Activated CD4-positive, alpha-beta T cell treated with anti-CD3 and anti-CD28 coated beads for 36 hours (primary cell): ENCODE measurements at regions not wholly inside any gene's neighbourhood (a gene's known extent, or its start where the extent isn't known, plus 50 kb on each side); places are given as distances from the start of the nearest gene placed in this dataset.

ENCODE experiments used
- ATAC-seq: fragments of 200-7000 bp; cut with Tn5 transposase; one replicate; pipeline ENCODE4 v1.10.0; 2021; ENCODE audit warnings: mild to moderate bottlenecking, moderate library complexity
- CTCF ChIA-PET: fragments of 350-600 bp; sonication (Branson Sonifier 250); formaldehyde crosslinking; loops from one replicate; lab custom pipeline; 2021; ENCODE audit warnings: antibody characterized with exemption; lab: Charles Lee
- POLR2A ChIA-PET: fragments of 350-600 bp; sonication (Branson Sonifier 250); formaldehyde crosslinking; loops from one replicate; lab custom pipeline; 2021; ENCODE audit warnings: antibody characterized with exemption, inconsistent platforms; lab: Charles Lee
- DNase-seq: peaks from one replicate; pipeline ENCODE4 v3.0.0-alpha.2; 2020
- H3K27ac Mint-ChIP-seq: one replicate; pipeline ENCODE4 v1.8.0; 2021; ENCODE audit warnings: mixed read lengths
- H3K27me3 Mint-ChIP-seq: one replicate; pipeline ENCODE4 v1.8.0; 2021; ENCODE audit warnings: mixed read lengths
- H3K36me3 Mint-ChIP-seq: one replicate; pipeline ENCODE4 v1.8.0; 2021; ENCODE audit warnings: low read depth, mixed read lengths
- H3K4me1 Mint-ChIP-seq: one replicate; pipeline ENCODE4 v1.8.0; 2021; ENCODE audit warnings: mixed read lengths
- H3K4me3 Mint-ChIP-seq: one replicate; pipeline ENCODE4 v1.8.0; 2021; ENCODE audit warnings: mild to moderate bottlenecking, moderate library complexity, mixed read lengths
- H3K9me3 Mint-ChIP-seq: one replicate; pipeline ENCODE4 v1.8.0; 2021; ENCODE audit warnings: low read depth, mixed read lengths
- intact Hi-C, 2 experiments: fragments of 100-400 bp; cut with DNase I in 1 of 2; cut with micrococcal nuclease in 1 of 2; formaldehyde crosslinking; loops; one replicate each; pipeline versions ENCODE4 v1.14.2 to v1.15.1; 2022 to 2024; cut with DNase I, micrococcal nuclease

DNA sequence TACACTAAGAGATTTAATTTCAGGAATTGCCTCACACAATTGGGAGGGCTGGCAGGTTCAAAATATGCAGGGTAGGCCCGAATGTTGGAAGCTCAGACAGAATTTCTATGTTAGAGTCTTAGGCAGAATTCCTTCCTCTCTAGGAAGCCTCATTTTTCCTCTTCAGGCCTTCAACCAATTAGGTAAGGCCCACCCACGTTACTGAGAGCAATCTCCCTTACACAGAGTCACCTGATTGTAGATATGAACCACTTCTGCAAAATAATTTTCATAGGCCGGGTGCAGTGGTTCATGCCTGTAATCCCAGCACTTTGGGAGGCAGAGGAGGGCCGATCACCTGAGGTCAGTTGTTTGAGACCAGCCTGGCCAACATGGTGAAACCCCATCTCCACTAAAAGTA is 50.2 kb upstream of the HIVEP1 start:
- no peak for ATAC-seq
- ChIA-PET CTCF (interaction anchor here (0.6 kb wide), 1 partner anchor 13 kb away, joined by 3 read pairs; no protein-coding TSS in a partner anchor), POLR2A (interaction anchor here (0.7 kb wide), 1 partner anchor 264 kb away, joined by 3 read pairs; no protein-coding TSS in a partner anchor)
- intact Hi-C loops: no loop called here
- DNase-seq: no peak
- H3K9me3 Mint-ChIP-seq: no peaks in the 10 kb centered on the region
- no peaks in the 10 kb centered on the region for H3K36me3 Mint-ChIP-seq
- H3K4me1 Mint-ChIP-seq: no peaks in the 10 kb centered on the region
- no peak overlapping the region for H3K4me3 Mint-ChIP-seq
- H3K27me3 Mint-ChIP-seq: no peaks in the 10 kb centered on the region
- H3K27ac Mint-ChIP-seq: no peak overlapping the region

DNA sequence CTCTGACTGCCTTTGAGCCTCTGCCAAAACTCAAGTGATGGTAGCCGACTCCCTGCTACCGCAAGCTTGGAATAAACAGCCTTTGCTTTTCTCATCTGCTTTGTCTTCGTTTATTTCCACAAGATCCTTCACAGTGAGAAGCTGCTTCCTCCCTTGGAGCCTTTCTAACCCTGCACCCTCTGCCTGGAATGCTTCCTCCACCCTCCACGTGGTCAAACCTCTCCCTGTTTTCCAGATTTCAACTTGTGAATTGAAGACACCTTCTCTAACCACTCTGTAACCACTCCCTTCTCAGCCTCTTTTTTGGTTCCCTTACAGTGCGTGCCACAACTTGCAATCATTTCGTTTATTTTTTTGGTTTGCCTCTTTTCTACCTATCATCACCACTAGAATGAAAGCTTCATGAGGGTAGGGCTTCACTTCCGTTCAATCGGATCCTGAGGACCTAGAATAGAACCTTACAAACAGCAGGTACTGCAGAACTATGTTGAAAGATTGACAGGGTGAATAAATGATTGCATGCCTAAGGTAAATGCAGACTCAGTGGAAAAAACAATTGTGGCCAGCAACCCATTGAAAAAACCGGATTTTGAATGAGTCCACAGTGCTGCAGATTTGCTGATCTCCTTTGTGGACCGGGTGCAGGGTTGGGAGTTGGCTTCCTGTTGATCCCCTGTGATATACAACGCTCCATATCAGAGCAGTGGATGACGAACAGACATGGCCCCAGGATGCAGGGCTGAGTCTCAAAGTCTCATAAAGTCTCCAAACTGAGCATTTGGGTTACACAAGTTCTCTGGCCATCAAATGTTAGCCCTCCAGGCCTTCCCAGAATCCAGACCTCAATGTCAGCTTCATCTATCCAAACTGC is 51.0 kb upstream of the HIVEP1 start:
- no peak overlapping the region for H3K4me3 Mint-ChIP-seq
- DNase-seq (no peak), ATAC-seq (no peak)
- H3K27ac Mint-ChIP-seq: no peak overlapping the region
- H3K4me1 Mint-ChIP-seq: no peaks in the 10 kb centered on the region
- no peaks in the 10 kb centered on the region for H3K36me3 Mint-ChIP-seq
- no peaks in the 10 kb centered on the region for H3K27me3 Mint-ChIP-seq
- peaks cover 3% of the 10 kb centered on the region for H3K9me3 Mint-ChIP-seq
- intact Hi-C loops: no loop called here
- ChIA-PET POLR2A (no interaction called here), CTCF (interaction anchor here (0.7 to 0.9 kb wide), 2 partner anchors 216 to 295 kb away, joined by 3 read pairs; no protein-coding TSS in a partner anchor)

DNA sequence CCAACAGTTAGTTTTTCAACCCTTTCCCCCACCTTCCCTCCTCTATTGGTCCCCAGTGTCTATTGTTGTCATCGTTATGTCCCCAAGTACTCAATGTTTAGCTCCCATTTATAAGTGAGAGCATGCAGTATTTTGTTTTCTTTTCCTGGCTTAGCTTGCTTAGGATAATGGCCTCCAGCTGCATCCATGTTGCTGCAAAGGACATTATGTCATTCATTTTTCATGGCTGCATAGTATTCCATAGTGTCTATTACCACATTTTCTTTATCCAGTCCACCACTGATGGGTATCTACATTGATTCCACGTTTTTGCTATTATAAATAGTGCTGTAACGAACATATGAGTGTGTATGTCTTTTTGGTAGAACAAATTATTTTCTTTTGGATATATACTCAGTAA is 55.3 kb upstream of the HIVEP1 start:
- Mint-ChIP-seq H3K27me3 (no peaks in the 10 kb centered on the region), H3K36me3 (no peaks in the 10 kb centered on the region), H3K27ac (no peak overlapping the region), H3K4me3 (no peak overlapping the region), H3K4me1 (no peaks in the 10 kb centered on the region), H3K9me3 (peaks cover 3% of the 10 kb centered on the region)
- CTCF ChIA-PET: interaction anchor here (0.6 kb wide), 1 partner anchor 344 kb away, joined by 3 read pairs; no protein-coding TSS in a partner anchor
- intact Hi-C loops: no loop called here
- no peak for DNase-seq
- no peak for ATAC-seq
- POLR2A ChIA-PET: no interaction called here

DNA sequence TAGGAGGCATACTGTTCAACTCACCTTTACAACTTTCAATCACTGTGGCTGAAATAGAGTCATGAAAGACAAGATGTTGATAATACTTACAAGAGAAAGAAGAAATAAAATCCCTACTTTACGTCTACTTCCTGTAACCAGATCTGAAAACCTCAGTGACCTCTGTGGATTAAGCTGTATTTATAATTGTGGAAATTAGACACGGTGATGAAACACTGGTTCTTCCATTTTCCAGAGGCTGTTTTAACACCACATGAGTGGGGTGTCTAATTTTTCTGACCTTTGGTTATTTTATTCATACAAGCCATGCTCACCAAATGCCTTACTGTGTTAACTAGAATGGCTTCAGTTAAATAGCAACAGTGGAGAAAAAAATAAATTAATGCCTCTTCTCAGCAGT is 58.5 kb upstream of the HIVEP1 start:
- DNase-seq: no peak
- no peak overlapping the region for H3K27ac Mint-ChIP-seq
- H3K36me3 Mint-ChIP-seq: no peaks in the 10 kb centered on the region
- ChIA-PET CTCF (interaction anchor here (0.5 kb wide), 1 partner anchor 306 kb away, joined by 3 read pairs; no protein-coding TSS in a partner anchor), POLR2A (no interaction called here)
- no peaks in the 10 kb centered on the region for H3K4me1 Mint-ChIP-seq
- ATAC-seq: no peak
- intact Hi-C loops: no loop called here
- H3K4me3 Mint-ChIP-seq: no peak overlapping the region
- H3K27me3 Mint-ChIP-seq: no peaks in the 10 kb centered on the region
- peaks cover 3% of the 10 kb centered on the region for H3K9me3 Mint-ChIP-seq

DNA sequence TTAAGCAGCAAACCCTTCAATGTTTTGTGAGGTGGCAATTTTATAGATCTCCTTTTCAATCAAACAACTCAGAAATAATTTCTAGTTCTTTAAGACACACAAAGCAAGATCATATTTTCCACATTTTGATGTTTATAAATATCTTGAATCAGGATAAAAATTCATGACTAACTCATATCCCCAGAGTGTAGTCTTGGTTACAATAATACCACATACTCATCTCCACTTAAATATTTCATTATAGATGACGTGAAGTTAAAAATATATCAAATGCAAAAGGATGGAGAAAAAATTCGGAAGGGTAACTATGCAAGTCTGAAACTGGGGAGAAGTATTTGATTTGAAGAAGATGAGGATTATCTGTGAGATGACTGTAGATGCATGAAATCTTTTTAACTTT is 59.8 kb upstream of the HIVEP1 start:
- Mint-ChIP-seq H3K4me1 (no peaks in the 10 kb centered on the region), H3K36me3 (no peaks in the 10 kb centered on the region), H3K27ac (no peak overlapping the region), H3K9me3 (peaks cover 3% of the 10 kb centered on the region), H3K27me3 (no peaks in the 10 kb centered on the region), H3K4me3 (no peak overlapping the region)
- CTCF ChIA-PET: no interaction called here
- POLR2A ChIA-PET: no interaction called here
- ATAC-seq: no peak
- intact Hi-C loops: no loop called here
- no peak for DNase-seq

DNA sequence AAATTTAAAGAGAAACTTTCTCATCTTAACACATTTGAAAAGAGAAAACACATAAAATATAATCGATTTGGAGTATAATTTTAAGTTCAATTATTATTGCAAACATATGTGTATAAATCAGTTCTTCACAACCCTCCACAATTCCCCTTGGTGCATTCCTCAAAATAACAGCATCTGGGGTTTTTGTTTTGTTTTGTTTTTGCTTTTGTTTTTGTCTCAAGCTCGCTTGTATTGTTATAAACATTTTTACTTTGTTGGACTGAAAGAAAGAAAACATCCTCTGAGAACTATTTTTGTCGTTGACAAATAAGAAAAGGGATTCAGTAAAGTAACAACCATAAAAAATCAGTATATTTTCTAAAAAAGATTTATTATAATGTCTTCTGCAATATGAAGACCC is 60.2 kb upstream of the HIVEP1 start:
- ChIA-PET POLR2A (no interaction called here), CTCF (no interaction called here)
- no peak for ATAC-seq
- no peaks in the 10 kb centered on the region for H3K27me3 Mint-ChIP-seq
- no peak overlapping the region for H3K27ac Mint-ChIP-seq
- H3K9me3 Mint-ChIP-seq: peaks cover 3% of the 10 kb centered on the region
- no peaks in the 10 kb centered on the region for H3K36me3 Mint-ChIP-seq
- no peaks in the 10 kb centered on the region for H3K4me1 Mint-ChIP-seq
- no peak overlapping the region for H3K4me3 Mint-ChIP-seq
- DNase-seq: no peak
- intact Hi-C loops: no loop called here

DNA sequence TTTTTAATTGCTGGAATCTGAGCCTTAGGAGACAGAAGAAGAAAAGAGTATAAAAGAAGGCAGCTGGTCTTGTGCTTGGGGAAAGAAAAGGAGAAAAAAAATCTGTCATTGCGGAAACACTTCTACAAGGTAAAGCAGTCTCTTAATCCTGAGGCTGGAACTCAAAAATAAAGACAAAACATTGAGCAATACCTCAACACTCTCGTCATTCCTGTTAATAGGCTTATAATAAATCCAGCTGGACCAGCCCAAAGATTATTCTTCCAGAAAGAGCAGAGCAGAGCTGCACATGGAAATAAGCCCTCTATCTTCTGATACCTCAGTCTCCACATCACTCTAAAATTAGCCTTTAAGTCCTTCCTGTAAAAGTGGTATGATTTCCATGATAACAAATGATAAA is 62.0 kb upstream of the HIVEP1 start:
- ChIA-PET POLR2A (no interaction called here), CTCF (no interaction called here)
- Mint-ChIP-seq H3K9me3 (no peaks in the 10 kb centered on the region), H3K4me3 (no peak overlapping the region), H3K4me1 (no peaks in the 10 kb centered on the region), H3K36me3 (no peaks in the 10 kb centered on the region), H3K27me3 (no peaks in the 10 kb centered on the region), H3K27ac (no peak overlapping the region)
- intact Hi-C loops: no loop called here
- DNase-seq (no peak), ATAC-seq (no peak)

DNA sequence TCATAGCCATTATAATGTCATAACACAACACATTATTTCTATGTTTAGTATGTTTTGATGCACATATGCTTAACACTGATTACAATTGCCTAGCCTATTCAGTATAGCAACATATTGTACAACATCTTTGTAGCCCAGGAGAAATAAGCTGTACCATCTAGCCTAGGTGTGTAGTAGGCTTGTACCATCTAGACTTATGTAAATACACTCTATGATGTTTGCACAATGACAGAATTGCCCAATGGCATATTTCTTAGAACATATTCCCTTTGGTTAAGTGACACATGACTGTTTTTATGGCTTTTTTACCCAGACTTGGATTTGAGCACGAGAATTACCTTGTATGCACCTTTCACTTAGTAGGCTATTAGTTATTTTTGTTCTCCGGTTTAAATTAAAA is 64.5 kb upstream of the HIVEP1 start:
- ChIA-PET CTCF (interaction anchor here (1.0 to 1.1 kb wide), 3 partner anchors 11 to 48 kb away, joined by 3 to 5 read pairs (median 3); no protein-coding TSS in a partner anchor), POLR2A (no interaction called here)
- Mint-ChIP-seq H3K9me3 (no peaks in the 10 kb centered on the region), H3K27me3 (no peaks in the 10 kb centered on the region), H3K27ac (no peak overlapping the region), H3K4me3 (no peak overlapping the region), H3K4me1 (peaks cover 4% of the 10 kb centered on the region), H3K36me3 (no peaks in the 10 kb centered on the region)
- intact Hi-C loops: no loop called here
- no peak for DNase-seq
- no peak for ATAC-seq

DNA sequence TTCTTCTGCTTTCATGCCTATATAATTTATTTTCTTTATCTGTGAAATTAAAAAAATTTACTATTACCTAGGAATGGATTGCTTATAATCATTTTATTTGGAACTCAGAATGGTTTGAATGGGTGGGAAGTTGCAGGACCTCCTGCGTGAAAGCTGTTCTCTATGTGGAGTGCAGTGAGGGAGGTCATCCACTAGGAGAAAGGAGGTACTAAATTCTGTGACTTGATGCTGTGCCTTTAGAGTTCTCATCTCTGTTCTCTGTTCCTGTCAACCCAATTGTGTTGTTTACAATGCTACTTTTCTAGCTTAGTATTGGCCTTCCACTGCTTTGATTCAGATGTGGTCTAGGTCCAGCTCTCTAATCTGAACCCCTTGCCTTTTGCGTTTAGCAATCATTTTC is 65.0 kb upstream of the HIVEP1 start:
- Mint-ChIP-seq H3K9me3 (no peaks in the 10 kb centered on the region), H3K4me3 (no peak overlapping the region), H3K36me3 (no peaks in the 10 kb centered on the region), H3K27ac (no peak overlapping the region), H3K4me1 (peaks cover 9% of the 10 kb centered on the region), H3K27me3 (no peaks in the 10 kb centered on the region)
- CTCF ChIA-PET: interaction anchor here (1.0 kb wide), 1 partner anchor 19 kb away, joined by 3 read pairs; no protein-coding TSS in a partner anchor
- DNase-seq: no peak
- ATAC-seq: no peak
- intact Hi-C loops: no loop called here
- POLR2A ChIA-PET: no interaction called here

DNA sequence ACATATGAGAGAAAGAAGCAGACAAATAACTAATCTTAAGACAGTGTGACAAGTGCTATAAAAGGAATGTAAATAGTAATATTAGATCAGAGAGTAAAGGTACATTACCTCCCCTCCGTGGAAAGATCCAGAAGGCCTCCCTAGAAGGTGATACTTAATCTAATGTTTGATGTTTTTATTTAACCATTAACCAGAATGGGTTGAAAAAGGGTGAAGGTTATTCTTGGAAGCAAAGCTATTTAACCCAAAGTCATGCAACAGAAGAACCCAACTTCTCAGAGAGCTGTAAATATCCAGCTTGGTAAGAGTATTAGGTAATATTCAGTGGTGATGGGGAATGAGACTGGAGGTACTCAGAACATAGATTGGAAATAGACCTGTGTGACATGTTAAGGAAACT is 68.0 kb upstream of the HIVEP1 start:
- Mint-ChIP-seq H3K4me3 (no peak overlapping the region), H3K36me3 (no peaks in the 10 kb centered on the region), H3K4me1 (peaks cover 10% of the 10 kb centered on the region), H3K27ac (no peak overlapping the region), H3K27me3 (no peaks in the 10 kb centered on the region), H3K9me3 (no peaks in the 10 kb centered on the region)
- ATAC-seq: no peak
- DNase-seq: no peak
- POLR2A ChIA-PET: no interaction called here
- CTCF ChIA-PET: no interaction called here
- intact Hi-C loops: no loop called here

DNA sequence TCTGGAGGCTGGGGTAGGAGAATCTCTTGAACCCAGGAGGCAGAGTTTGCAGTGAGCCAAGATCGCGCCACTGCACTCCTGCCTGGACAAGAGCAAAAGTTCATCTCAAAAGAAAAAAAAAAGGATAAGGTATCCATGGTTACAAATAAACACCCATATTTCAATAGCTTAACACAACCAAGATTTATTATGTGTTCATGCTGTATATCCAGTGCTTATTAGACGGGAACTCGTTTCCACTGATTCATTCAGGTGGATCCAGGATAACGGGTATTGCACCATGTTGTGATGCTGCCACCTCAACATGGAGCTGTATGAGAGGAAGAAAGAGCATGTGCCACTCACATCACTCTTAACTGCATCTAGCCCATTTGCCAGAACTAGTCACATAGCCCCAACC is 69.1 kb upstream of the HIVEP1 start:
- no peaks in the 10 kb centered on the region for H3K27me3 Mint-ChIP-seq
- DNase-seq (no peak), ATAC-seq (no peak)
- intact Hi-C loops: no loop called here
- no peak overlapping the region for H3K4me3 Mint-ChIP-seq
- H3K4me1 Mint-ChIP-seq: peaks cover 10% of the 10 kb centered on the region
- no peak overlapping the region for H3K27ac Mint-ChIP-seq
- ChIA-PET CTCF (interaction anchor here (0.6 to 1.2 kb wide), 5 partner anchors 30 to 941 kb away, joined by 3 to 6 read pairs (median 3); no protein-coding TSS in a partner anchor), POLR2A (interaction anchor here (0.7 kb wide), 1 partner anchor 22 kb away, joined by 4 read pairs; no protein-coding TSS in a partner anchor)
- H3K9me3 Mint-ChIP-seq: no peaks in the 10 kb centered on the region
- H3K36me3 Mint-ChIP-seq: no peaks in the 10 kb centered on the region
